K562 (cell line): ENCODE measurements at regions not wholly inside any gene's neighbourhood (a gene's known extent, or its start where the extent isn't known, plus 50 kb on each side); places are given as distances from the start of the nearest gene placed in this dataset.

Experiments used
- ATAC-seq: fragments of 200-7000 bp; cut with Tn5 transposase; 3 replicates; pipeline ENCODE4 v1.9.1; 2020; ENCODE audit warnings: moderate library complexity
- BruUV-seq: library from RNA; stranded (reverse); fragments of 400-500 nt; replicated peaks from 2 replicates; lab custom pipeline; 2021; lab: Mats Ljungman, UMichigan
- CTCF ChIA-PET: fragments of 300-600 bp; formaldehyde crosslinking; extraction: SDS; loops from one replicate; lab custom pipeline; 2021; ENCODE audit warnings: low intra/inter-chr PET ratio; lab: Yijun Ruan, JAX
- POLR2A ChIA-PET: fragments of 300-600, 350-650 bp; sonication (Branson Sonifier 250); formaldehyde crosslinking; extraction: SDS; loops from one replicate; lab custom pipeline; 2021; ENCODE audit warnings: antibody characterized with exemption, inconsistent platforms; lab: Yijun Ruan, JAX
- DNase-seq, 4 experiments: peaks; one replicate each; pipeline versions ENCODE4 v3.0.0 to v3.0.0-alpha.2; 2011 to 2018; ENCODE audit warnings: low spot score in 3 of 4, mixed read lengths in 3 of 4; ENCODE audit errors: extremely low read depth in 1 of 4
- FAIRE-seq: peaks from 2 replicates; lab custom pipeline; 2011; peaks lifted over from hg19 to GRCh38; lab: Jason Lieb, UNC
- H2AFZ ChIP-seq: 2 replicates; pipeline ENCODE4 v1.6.0; 2011; ENCODE audit warnings: low read depth, low read length, control low read depth, inconsistent platforms
- H3K27ac ChIP-seq: fragments of 200-600 bp; 3 replicates; pipeline ENCODE4 v1.8.0; 2011; ENCODE audit warnings: low read depth, mild to moderate bottlenecking, control low read depth, inconsistent platforms, low read length, moderate library complexity, mixed read lengths; ENCODE audit errors: extremely low read depth
- H3K27me3 ChIP-seq, 2 experiments: fragments of 300-600 bp in 1 of 2; 2 replicates in 1 of 2; 3 replicates in 1 of 2; pipeline versions ENCODE4 v1.6.0 to v1.8.0; 2011; ENCODE audit warnings: inconsistent platforms in 2 of 2, low read length in 2 of 2, mild to moderate bottlenecking in 1 of 2, mixed read lengths in 1 of 2, moderate library complexity in 1 of 2; ENCODE audit not compliant: control insufficient read depth in 2 of 2, insufficient read depth in 2 of 2
- H3K36me3 ChIP-seq: fragments of 300-600 bp; 3 replicates; pipeline ENCODE4 v1.8.0; 2011; ENCODE audit warnings: mild to moderate bottlenecking, low read length, inconsistent platforms; ENCODE audit not compliant: control insufficient read depth, insufficient read depth
- H3K4me1 ChIP-seq, 2 experiments: fragments of 200-600 bp in 1 of 2; replicated peaks in 1 of 2; 2 replicates in 1 of 2; 3 replicates in 1 of 2; pipeline versions ENCODE4 v1.5.1 to v1.8.0; 2011; ENCODE audit warnings: inconsistent platforms in 2 of 2, low read length in 2 of 2, mild to moderate bottlenecking in 1 of 2, mixed read lengths in 1 of 2, moderate library complexity in 1 of 2; ENCODE audit not compliant: control insufficient read depth in 2 of 2, insufficient read depth in 2 of 2
- H3K4me2 ChIP-seq: 2 replicates; pipeline ENCODE4 v1.6.1; 2011; ENCODE audit warnings: low read length, control low read depth, inconsistent platforms, mixed read lengths; ENCODE audit not compliant: insufficient read depth
- H3K4me3 ChIP-seq: fragments of 200-600 bp; sonication (generic), shearing (Covaris generic); 2 replicates; pipeline ENCODE4 v1.5.1; 2016; ENCODE audit warnings: control low read depth, inconsistent platforms
- H3K79me2 ChIP-seq: fragments of 200-600 bp; 3 replicates; pipeline ENCODE4 v1.8.0; 2011; ENCODE audit warnings: low read length, inconsistent platforms; ENCODE audit not compliant: control insufficient read depth, insufficient read depth
- H3K9ac ChIP-seq, 2 experiments: 2 replicates each; pipeline versions ENCODE4 v1.6.0 to v1.6.1; 2011; ENCODE audit warnings: low read depth in 2 of 2, low read length in 2 of 2, control low read depth in 1 of 2, inconsistent platforms in 1 of 2, mild to moderate bottlenecking in 1 of 2, mixed read lengths in 1 of 2; ENCODE audit not compliant: insufficient read depth in 1 of 2
- H3K9me1 ChIP-seq: one replicate; pipeline ENCODE4 v1.6.0; 2011; ENCODE audit warnings: inconsistent platforms, mild to moderate bottlenecking, low read length, moderate library complexity; ENCODE audit not compliant: control insufficient read depth, insufficient read depth
- H3K9me3 ChIP-seq: replicated peaks from 2 replicates; pipeline ENCODE4 v1.5.1; 2011; ENCODE audit warnings: low read depth, low read length, inconsistent platforms; ENCODE audit not compliant: control insufficient read depth, insufficient read depth
- H4K20me1 ChIP-seq: replicated peaks from 2 replicates; pipeline ENCODE4 v1.6.1; 2011; ENCODE audit warnings: low read length, inconsistent platforms, mixed read lengths; ENCODE audit not compliant: control insufficient read depth, insufficient read depth
- ELF1 ChIP-seq: fragments of 200-800 bp; sonication (Bioruptor generic); IDR thresholded peaks from 2 replicates; pipeline ENCODE4 v1.6.1; 2016; ENCODE audit warnings: missing genetic modification characterization, missing compliant biosample characterization
- FOXM1 ChIP-seq, 2 experiments: fragments of 450-650 bp in 1 of 2; sonication (generic) in 1 of 2; formaldehyde crosslinking in 1 of 2; IDR thresholded peaks; 2 replicates each; pipeline versions ENCODE4 v1.6.1 to v1.9.0; 2017 to 2022; ENCODE audit warnings: low read depth in 2 of 2, mild to moderate bottlenecking in 2 of 2, missing genetic modification reagents in 1 of 2, moderate library complexity in 1 of 2
- MTA2 ChIP-seq: fragments of 450-650 bp; IDR thresholded peaks from 2 replicates; pipeline ENCODE4 v1.6.1; 2016; ENCODE audit warnings: low read depth
- POLR2AphosphoS5 ChIP-seq: IDR thresholded peaks from 2 replicates; pipeline ENCODE4 v1.6.1; 2011; ENCODE audit warnings: mild to moderate bottlenecking, low read depth, low read length, moderate library complexity; ENCODE audit not compliant: control insufficient read depth, insufficient read depth
- PTBP1 ChIP-seq: fragments of 200-400 bp; formaldehyde crosslinking; IDR thresholded peaks from 2 replicates; pipeline ENCODE4 v1.6.1; 2017; ENCODE audit warnings: low read depth, low read length
- PYGO2 ChIP-seq: fragments of 450-650 bp; IDR thresholded peaks from 2 replicates; pipeline ENCODE4 v1.6.1; 2016; ENCODE audit warnings: mild to moderate bottlenecking, missing genetic modification characterization, moderate library complexity, missing compliant biosample characterization
- RBFOX2 ChIP-seq: fragments of 200-400 bp; formaldehyde crosslinking; IDR thresholded peaks from 2 replicates; pipeline ENCODE4 v1.6.1; 2017; ENCODE audit warnings: low read depth, mild to moderate bottlenecking, low read length, moderate library complexity
- RBM14 ChIP-seq: fragments of 200-400 bp; formaldehyde crosslinking; IDR thresholded peaks from 2 replicates; pipeline ENCODE4 v1.6.1; 2018; ENCODE audit warnings: low read depth, mild to moderate bottlenecking, low read length, moderate library complexity, borderline replicate concordance; ENCODE audit not compliant: insufficient read depth
- SRF ChIP-seq, 2 experiments: fragments of 250-450, 450-650 bp in 1 of 2; sonication (Bioruptor Pico) in 1 of 2; sonication (generic) in 1 of 2; formaldehyde crosslinking; IDR thresholded peaks; 2 replicates each; pipeline versions ENCODE4 v1.5.0 to v1.5.1; 2020 to 2022; ENCODE audit warnings: mild to moderate bottlenecking in 1 of 2, missing genetic modification reagents in 1 of 2
- STAT5B ChIP-seq: fragments of 250-450 bp; sonication (Bioruptor Pico); IDR thresholded peaks from 2 replicates; pipeline ENCODE4 v1.8.0; 2021; ENCODE audit warnings: mild to moderate bottlenecking, inconsistent platforms
- TOE1 ChIP-seq, 2 experiments: fragments of 450-650 bp in 1 of 2; sonication (generic) in 1 of 2; formaldehyde crosslinking in 1 of 2; IDR thresholded peaks; 2 replicates each; pipeline versions ENCODE4 v1.7.1 to v1.8.0; 2016 to 2022; ENCODE audit warnings: borderline replicate concordance in 2 of 2, mild to moderate bottlenecking in 2 of 2, antibody characterized with exemption in 1 of 2, inconsistent platforms in 1 of 2, low read depth in 1 of 2, missing genetic modification reagents in 1 of 2, moderate library complexity in 1 of 2
- XRCC3 ChIP-seq: fragments of 450-650 bp; IDR thresholded peaks from 2 replicates; pipeline ENCODE4 v1.6.1; 2017; ENCODE audit warnings: mild to moderate bottlenecking, moderate library complexity
- ZNF24 ChIP-seq: fragments of 450-650 bp; IDR thresholded peaks from 2 replicates; pipeline ENCODE4 v1.6.1; 2016
- ZNF584 ChIP-seq: fragments of 200-800 bp; sonication (Bioruptor generic); IDR thresholded peaks from 2 replicates; pipeline ENCODE4 v1.6.1; 2016; ENCODE audit warnings: low read depth, mild to moderate bottlenecking, missing genetic modification characterization, missing compliant biosample characterization
- WGBS: fragments of 100-300 bp; shearing (Covaris generic); methylation state at CpG from one replicate; pipeline ENCODE4 v1.1.6; 2016; ENCODE audit warnings: low coverage, mixed read lengths; ENCODE audit not compliant: insufficient coverage; ENCODE audit errors: missing lambda C conversion rate; 5-methylcytosine and 5-hydroxymethylcytosine counted together
- in situ Hi-C: fragments of 300-500 bp; cut with MboI; formaldehyde crosslinking; loops from 4 replicates; pipeline ENCODE4 v1.15.0; 2018; ENCODE audit warnings: inconsistent platforms, mixed read lengths
- intact Hi-C: fragments of 100-400 bp; cut with micrococcal nuclease; formaldehyde crosslinking; loops from 2 replicates; pipeline ENCODE4 v1.14.2; 2022
- TF ChIP-seq, protein P1 (sequence below): fragments of 150-350 bp; IDR thresholded peaks from 2 replicates; pipeline ENCODE4 v1.6.1; 2014; ENCODE audit warnings: low read depth, mild to moderate bottlenecking, low read length, borderline replicate concordance
- TF ChIP-seq, protein P2 (sequence below): fragments of 250-450 bp; sonication (Bioruptor Pico); IDR thresholded peaks from 2 replicates; pipeline ENCODE4 v1.8.0; 2021; ENCODE audit warnings: mild to moderate bottlenecking, moderate library complexity

DNA sequence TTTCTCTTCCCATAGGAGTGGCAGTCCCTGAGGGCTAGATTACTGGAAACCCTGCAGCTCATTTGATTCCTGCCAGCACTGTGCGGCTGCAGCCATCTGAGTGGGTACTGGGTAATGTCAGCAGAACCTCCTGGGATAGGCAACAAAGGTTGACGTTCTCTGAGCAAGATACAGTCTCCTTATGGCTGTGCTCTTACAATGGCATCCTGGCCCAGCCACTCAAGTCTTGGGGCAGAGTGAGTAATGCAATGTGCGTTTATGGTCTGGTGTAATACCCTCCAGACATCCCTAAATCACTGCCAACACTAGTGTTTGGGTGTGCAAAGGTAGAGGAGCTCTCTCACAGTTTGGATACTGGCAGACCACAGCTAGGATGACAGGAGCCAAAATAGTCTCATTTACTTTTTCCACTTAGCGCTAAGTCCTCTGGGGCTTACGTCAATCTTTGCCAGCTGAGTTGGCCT, 775.8 kb downstream of the ZNF385D start:
- intact Hi-C loops (no loop called here), in situ Hi-C loops (no loop called here)
- Histone ChIP-seq H3K36me3 (no peaks in the 10 kb centered on the region), H3K27ac (no peak overlapping the region), H3K79me2 (no peaks in the 10 kb centered on the region), H3K4me1 (peaks cover 0 to 10% of the 10 kb centered on the region in 2 experiments; a peak in 3 of 5 replicates), H3K27me3 (no peaks in the 10 kb centered on the region), H3K9ac (no peak overlapping the region), H3K9me3 (no peaks in the 10 kb centered on the region), H3K4me3 (no peak overlapping the region), H2AFZ (no peak overlapping the region), H4K20me1 (no peaks in the 10 kb centered on the region), H3K4me2 (no peak overlapping the region), H3K9me1 (no peaks in the 10 kb centered on the region)
- 25% methylated on average over 5 of the region's 5 CpGs for WGBS
- FAIRE-seq (no peak), DNase-seq (no peak), ATAC-seq (no peak)
- BruUV-seq: no TSS peak
- CTCF ChIA-PET: no interaction called here
- POLR2A ChIA-PET: interaction anchor here (1.9 kb wide), 1 partner anchor 8 kb away, joined by 8 read pairs; no protein-coding TSS in a partner anchor
- TF ChIP-seq POLR2AphosphoS5 (no peak), RBFOX2 (no peak), PTBP1 (no peak), FOXM1 (IDR thresholded peaks at IDR 0.05; ENCODE audit: low read depth) (no peak), FOXM1 (CRISPR knock-in tag; IDR thresholded peaks at IDR 0.05; ENCODE audit: low read depth) (no peak), STAT5B (CRISPR knock-in tag) (no peak), XRCC3 (no peak), TOE1 (IDR thresholded peaks at IDR 0.05; ENCODE audit: borderline replicate concordance) (no peak), TOE1 (CRISPR knock-in tag; IDR thresholded peaks at IDR 0.05; ENCODE audit: borderline replicate concordance, low read depth) (no peak), SRF (CRISPR knock-in tag; IDR thresholded peaks at IDR 0.05) (no peak), MTA2 (no peak), ZNF584 (CRISPR knock-in tag) (no peak), RBM14 (no peak), ELF1 (no peak), ZNF24 (no peak), PYGO2 (no peak)
- TF ChIP-seq, protein P1, sequence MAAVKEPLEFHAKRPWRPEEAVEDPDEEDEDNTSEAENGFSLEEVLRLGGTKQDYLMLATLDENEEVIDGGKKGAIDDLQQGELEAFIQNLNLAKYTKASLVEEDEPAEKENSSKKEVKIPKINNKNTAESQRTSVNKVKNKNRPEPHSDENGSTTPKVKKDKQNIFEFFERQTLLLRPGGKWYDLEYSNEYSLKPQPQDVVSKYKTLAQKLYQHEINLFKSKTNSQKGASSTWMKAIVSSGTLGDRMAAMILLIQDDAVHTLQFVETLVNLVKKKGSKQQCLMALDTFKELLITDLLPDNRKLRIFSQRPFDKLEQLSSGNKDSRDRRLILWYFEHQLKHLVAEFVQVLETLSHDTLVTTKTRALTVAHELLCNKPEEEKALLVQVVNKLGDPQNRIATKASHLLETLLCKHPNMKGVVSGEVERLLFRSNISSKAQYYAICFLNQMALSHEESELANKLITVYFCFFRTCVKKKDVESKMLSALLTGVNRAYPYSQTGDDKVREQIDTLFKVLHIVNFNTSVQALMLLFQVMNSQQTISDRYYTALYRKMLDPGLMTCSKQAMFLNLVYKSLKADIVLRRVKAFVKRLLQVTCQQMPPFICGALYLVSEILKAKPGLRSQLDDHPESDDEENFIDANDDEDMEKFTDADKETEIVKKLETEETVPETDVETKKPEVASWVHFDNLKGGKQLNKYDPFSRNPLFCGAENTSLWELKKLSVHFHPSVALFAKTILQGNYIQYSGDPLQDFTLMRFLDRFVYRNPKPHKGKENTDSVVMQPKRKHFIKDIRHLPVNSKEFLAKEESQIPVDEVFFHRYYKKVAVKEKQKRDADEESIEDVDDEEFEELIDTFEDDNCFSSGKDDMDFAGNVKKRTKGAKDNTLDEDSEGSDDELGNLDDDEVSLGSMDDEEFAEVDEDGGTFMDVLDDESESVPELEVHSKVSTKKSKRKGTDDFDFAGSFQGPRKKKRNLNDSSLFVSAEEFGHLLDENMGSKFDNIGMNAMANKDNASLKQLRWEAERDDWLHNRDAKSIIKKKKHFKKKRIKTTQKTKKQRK: no peak
- TF ChIP-seq, protein P2, sequence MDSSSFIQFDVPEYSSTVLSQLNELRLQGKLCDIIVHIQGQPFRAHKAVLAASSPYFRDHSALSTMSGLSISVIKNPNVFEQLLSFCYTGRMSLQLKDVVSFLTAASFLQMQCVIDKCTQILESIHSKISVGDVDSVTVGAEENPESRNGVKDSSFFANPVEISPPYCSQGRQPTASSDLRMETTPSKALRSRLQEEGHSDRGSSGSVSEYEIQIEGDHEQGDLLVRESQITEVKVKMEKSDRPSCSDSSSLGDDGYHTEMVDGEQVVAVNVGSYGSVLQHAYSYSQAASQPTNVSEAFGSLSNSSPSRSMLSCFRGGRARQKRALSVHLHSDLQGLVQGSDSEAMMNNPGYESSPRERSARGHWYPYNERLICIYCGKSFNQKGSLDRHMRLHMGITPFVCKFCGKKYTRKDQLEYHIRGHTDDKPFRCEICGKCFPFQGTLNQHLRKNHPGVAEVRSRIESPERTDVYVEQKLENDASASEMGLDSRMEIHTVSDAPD: no peak
